ENCODE measurements at regions not wholly inside any gene's neighbourhood (a gene's known extent, or its start where the extent isn't known, plus 50 kb on each side); places are given as distances from the start of the nearest gene placed in this dataset.

GRCh38 chr7:46833197-46833596, 748.7 kb downstream of the TNS3 start:
- peaks cover 2% of the 10 kb centered on the region for H3K4me1 Mint-ChIP-seq
- ATAC-seq (ENCODE audit: low read depth) (no peak), DNase-seq (ENCODE audit: low spot score in 2 of 2) (no peak)
- H3K4me3 Mint-ChIP-seq, result no peak overlapping the region
- peaks cover 9% of the 10 kb centered on the region for H3K9me3 Mint-ChIP-seq
- H3K27me3 Mint-ChIP-seq, result no peaks in the 10 kb centered on the region
- no peaks in the 10 kb centered on the region for H3K36me3 Mint-ChIP-seq
- no peak overlapping the region for H3K27ac Mint-ChIP-seq

DNA sequence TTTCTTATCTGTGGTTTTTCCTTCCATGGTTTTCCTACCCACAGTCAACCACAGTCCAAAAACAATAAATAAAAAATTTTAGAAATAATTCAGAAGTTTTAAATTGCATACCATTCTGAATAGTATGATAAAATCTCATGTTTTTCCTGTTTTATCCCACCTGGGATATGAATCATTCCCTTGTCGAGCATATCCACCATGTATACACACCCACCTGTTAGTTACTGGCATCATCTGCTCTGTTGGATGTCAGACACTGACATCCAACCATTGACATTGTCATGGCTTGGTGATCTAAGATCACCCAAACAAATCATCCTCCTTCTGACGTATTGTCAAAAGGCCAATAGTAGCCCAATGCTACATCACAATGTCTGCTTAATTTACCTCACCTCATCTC, 749.8 kb downstream of the TNS3 start:
- Mint-ChIP-seq H3K9me3 (peaks cover 9% of the 10 kb centered on the region), H3K36me3 (no peaks in the 10 kb centered on the region), H3K27ac (no peak overlapping the region), H3K27me3 (no peaks in the 10 kb centered on the region), H3K4me1 (peaks cover 2% of the 10 kb centered on the region), H3K4me3 (no peak overlapping the region)
- no peak for ATAC-seq (ENCODE audit: low read depth)
- no peak for DNase-seq (ENCODE audit: low spot score in 2 of 2)

DNA sequence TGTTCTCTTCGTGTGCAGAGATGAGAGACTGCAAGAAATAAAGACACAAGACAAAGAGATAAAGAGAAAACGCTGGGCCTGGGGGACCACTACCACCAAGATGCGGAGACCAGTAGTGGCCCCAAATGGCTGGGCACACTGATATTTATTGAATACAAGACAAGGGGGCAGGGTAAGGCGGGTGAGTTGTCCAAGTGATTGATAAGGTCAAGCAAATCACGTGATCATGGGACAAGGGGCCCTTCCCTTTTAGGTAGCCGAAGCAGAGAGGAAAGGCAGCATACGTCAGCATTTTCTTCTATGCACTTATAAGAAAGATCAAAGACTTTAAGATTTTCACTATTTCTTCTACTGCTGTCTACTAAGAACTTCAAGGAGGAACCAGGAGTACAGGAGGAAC, 762.1 kb downstream of the TNS3 start:
- Mint-ChIP-seq H3K4me3 (no peak overlapping the region), H3K9me3 (peaks cover 3% of the 10 kb centered on the region), H3K27me3 (no peaks in the 10 kb centered on the region), H3K36me3 (no peaks in the 10 kb centered on the region), H3K27ac (no peak overlapping the region), H3K4me1 (no peaks in the 10 kb centered on the region)
- DNase-seq (ENCODE audit: low spot score in 2 of 2), result no peak
- ATAC-seq (ENCODE audit: low read depth), result no peak

DNA sequence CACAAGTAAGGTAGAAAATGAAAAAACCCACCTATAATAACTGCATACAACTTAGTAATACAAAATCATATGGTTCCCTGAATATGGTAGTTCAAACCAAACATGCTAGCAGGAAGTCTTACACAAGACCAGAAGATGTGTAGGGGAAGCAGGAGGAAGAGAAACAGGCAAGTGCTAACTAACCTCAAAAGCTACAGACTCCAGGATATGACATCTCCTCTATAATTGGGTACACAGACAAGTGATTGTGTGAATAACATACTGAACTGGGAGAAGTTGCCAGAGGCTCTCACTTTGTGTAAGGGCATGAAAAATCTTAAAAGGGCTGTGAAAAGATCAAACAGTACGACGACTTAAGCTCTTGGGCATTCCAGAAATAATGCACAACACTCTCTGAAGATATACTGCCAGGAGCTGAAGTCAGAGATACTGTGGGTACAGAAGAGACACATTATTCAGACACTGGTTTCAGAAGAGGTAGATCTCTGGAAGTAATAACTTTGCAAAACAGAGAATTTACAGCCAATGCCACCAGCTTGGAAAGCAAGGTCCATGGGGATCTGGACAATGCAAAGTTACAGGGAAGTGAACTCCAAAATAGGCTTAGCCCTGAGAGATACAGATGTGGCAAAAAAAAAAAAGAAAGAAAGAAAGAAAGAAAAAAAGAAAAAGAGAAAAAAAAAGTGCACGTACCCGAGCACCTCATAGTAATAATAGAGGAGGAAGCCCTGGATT, 767.2 kb downstream of the TNS3 start:
- Mint-ChIP-seq H3K27me3 (no peaks in the 10 kb centered on the region), H3K9me3 (no peaks in the 10 kb centered on the region), H3K4me1 (no peaks in the 10 kb centered on the region), H3K27ac (no peak overlapping the region), H3K36me3 (no peaks in the 10 kb centered on the region), H3K4me3 (no peak overlapping the region)
- no peak for DNase-seq (ENCODE audit: low spot score in 2 of 2)
- ATAC-seq (ENCODE audit: low read depth), result no peak

GRCh38 chr7:46812101-46812675, 769.7 kb downstream of the TNS3 start:
- no peak overlapping the region for H3K27ac Mint-ChIP-seq
- H3K9me3 Mint-ChIP-seq, result no peaks in the 10 kb centered on the region
- DNase-seq (ENCODE audit: low spot score in 2 of 2) (no peak), ATAC-seq (ENCODE audit: low read depth) (no peak)
- no peaks in the 10 kb centered on the region for H3K27me3 Mint-ChIP-seq
- H3K36me3 Mint-ChIP-seq, result no peaks in the 10 kb centered on the region
- no peak overlapping the region for H3K4me3 Mint-ChIP-seq
- no peaks in the 10 kb centered on the region for H3K4me1 Mint-ChIP-seq

DNA sequence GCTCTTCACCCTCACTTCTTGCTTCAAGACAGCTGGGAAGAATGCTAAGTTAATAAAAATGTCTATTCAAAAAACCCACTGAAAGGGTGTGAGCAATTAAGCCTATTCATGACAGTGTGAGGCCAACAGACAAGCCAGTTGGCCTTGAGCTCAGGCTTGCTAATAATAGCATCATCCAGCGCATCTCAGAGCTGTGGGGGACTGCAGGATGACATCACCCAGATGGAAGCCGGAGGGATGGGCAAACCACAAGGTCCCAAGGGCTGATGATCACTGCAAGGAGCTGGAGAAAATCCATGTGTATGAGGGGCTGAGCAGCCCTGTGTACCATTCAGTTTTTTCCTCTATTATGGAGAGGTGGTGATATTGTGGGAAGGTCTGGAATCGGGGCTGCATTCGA, 770.4 kb downstream of the TNS3 start:
- Mint-ChIP-seq H3K4me3 (no peak overlapping the region), H3K4me1 (no peaks in the 10 kb centered on the region), H3K27me3 (no peaks in the 10 kb centered on the region), H3K27ac (no peak overlapping the region), H3K36me3 (no peaks in the 10 kb centered on the region), H3K9me3 (peaks cover 2% of the 10 kb centered on the region)
- DNase-seq (ENCODE audit: low spot score in 2 of 2) (no peak), ATAC-seq (ENCODE audit: low read depth) (no peak)

DNA sequence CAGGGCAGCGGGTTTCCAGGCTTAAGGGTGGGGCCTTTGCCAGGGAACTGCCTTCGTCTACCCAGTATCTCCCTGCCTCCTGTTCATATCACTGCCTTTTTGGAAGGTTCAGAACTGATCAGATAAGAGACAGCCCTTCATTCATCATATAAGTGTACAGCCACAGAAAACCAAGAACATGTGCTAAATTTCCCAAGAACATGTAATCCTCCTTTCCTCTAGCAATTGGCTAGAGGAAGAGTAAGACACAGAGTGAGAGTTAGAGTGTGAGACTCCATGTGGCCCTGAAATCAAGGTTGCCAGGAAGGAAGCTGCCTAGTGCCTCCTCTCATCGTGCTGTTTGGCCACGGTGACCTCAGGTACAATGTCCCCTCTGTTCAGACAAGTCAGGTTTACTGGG, 770.9 kb downstream of the TNS3 start:
- H3K4me1 Mint-ChIP-seq, result no peaks in the 10 kb centered on the region
- H3K27me3 Mint-ChIP-seq, result no peaks in the 10 kb centered on the region
- ATAC-seq (ENCODE audit: low read depth), result no peak
- no peaks in the 10 kb centered on the region for H3K36me3 Mint-ChIP-seq
- no peak overlapping the region for H3K4me3 Mint-ChIP-seq
- DNase-seq (ENCODE audit: low spot score in 2 of 2), result no peak
- peaks cover 2% of the 10 kb centered on the region for H3K9me3 Mint-ChIP-seq
- no peak overlapping the region for H3K27ac Mint-ChIP-seq

DNA sequence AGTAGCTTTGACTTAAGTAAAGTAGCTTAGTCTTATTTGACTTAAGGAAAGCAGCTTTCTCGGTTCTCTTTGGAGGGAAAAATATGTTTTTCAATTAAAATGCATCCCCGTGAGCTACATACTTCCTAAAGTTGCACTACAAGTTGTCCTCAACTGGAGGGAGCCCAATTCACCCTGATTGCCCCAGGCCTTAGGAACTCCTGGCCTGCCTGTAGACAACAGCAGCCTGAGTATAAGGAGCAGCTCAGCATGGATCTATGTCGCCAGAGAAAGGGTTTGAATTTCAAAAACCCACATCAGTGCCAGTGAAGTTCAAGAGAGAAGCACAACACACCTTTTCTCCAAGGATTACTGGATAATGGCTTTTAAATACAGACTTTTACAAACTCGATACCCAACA, 772.0 kb downstream of the TNS3 start:
- Mint-ChIP-seq H3K36me3 (no peaks in the 10 kb centered on the region), H3K4me1 (no peaks in the 10 kb centered on the region), H3K27me3 (no peaks in the 10 kb centered on the region), H3K4me3 (no peak overlapping the region), H3K27ac (no peak overlapping the region), H3K9me3 (peaks cover 4% of the 10 kb centered on the region)
- DNase-seq (ENCODE audit: low spot score in 2 of 2) (no peak), ATAC-seq (ENCODE audit: low read depth) (no peak)

- H3K36me3 Mint-ChIP-seq, result no peaks in the 10 kb centered on the region
- no peaks in the 10 kb centered on the region for H3K4me1 Mint-ChIP-seq
- peaks cover 5% of the 10 kb centered on the region for H3K9me3 Mint-ChIP-seq
- DNase-seq (ENCODE audit: low spot score in 2 of 2), result no peak
- no peaks in the 10 kb centered on the region for H3K27me3 Mint-ChIP-seq
- H3K27ac Mint-ChIP-seq, result no peak overlapping the region
- ATAC-seq (ENCODE audit: low read depth), result no peak
- no peak overlapping the region for H3K4me3 Mint-ChIP-seq
Observed at GRCh38 chr7:46806856-46807255, 775.1 kb downstream of the TNS3 start.

GRCh38 chr7:46802479-46802878, 779.4 kb downstream of the TNS3 start:
- H3K27ac Mint-ChIP-seq, result no peak overlapping the region
- peaks cover 1% of the 10 kb centered on the region for H3K36me3 Mint-ChIP-seq
- no peaks in the 10 kb centered on the region for H3K4me1 Mint-ChIP-seq
- peaks cover 10% of the 10 kb centered on the region for H3K9me3 Mint-ChIP-seq
- H3K27me3 Mint-ChIP-seq, result no peaks in the 10 kb centered on the region
- no peak overlapping the region for H3K4me3 Mint-ChIP-seq
- DNase-seq (ENCODE audit: low spot score in 2 of 2) (no peak), ATAC-seq (ENCODE audit: low read depth) (no peak)

DNA sequence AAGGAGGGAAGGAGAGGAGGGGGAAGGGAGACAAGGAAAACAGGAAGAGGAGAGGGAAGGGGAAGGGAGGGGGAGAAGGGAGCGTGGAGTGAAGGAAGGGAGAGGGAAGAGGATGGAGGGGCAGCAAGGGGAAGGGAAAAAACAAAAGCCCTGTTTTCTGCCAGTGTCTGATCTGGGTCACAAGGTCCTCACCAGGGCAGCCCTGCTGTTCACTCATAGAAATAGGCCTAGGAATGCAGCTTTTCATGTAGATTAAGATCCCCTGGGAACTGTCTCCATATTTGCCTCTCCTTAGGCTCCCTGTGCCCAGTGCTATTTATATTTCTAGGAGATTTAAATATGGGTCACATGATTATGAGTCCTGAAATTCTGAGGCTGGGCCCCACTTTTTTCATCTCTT, 790.7 kb downstream of the TNS3 start:
- H3K27ac Mint-ChIP-seq, result no peak overlapping the region
- no peaks in the 10 kb centered on the region for H3K36me3 Mint-ChIP-seq
- H3K27me3 Mint-ChIP-seq, result no peaks in the 10 kb centered on the region
- no peaks in the 10 kb centered on the region for H3K4me1 Mint-ChIP-seq
- no peak overlapping the region for H3K4me3 Mint-ChIP-seq
- no peak for DNase-seq (ENCODE audit: low spot score in 2 of 2)
- no peaks in the 10 kb centered on the region for H3K9me3 Mint-ChIP-seq
- no peak for ATAC-seq (ENCODE audit: low read depth)

GRCh38 chr7:46786995-46787394, 794.9 kb downstream of the TNS3 start:
- peaks cover 2% of the 10 kb centered on the region for H3K9me3 Mint-ChIP-seq
- H3K36me3 Mint-ChIP-seq, result no peaks in the 10 kb centered on the region
- H3K27ac Mint-ChIP-seq, result no peak overlapping the region
- H3K4me3 Mint-ChIP-seq, result no peak overlapping the region
- no peaks in the 10 kb centered on the region for H3K27me3 Mint-ChIP-seq
- no peaks in the 10 kb centered on the region for H3K4me1 Mint-ChIP-seq
- no peak for ATAC-seq (ENCODE audit: low read depth)
- no peak for DNase-seq (ENCODE audit: low spot score in 2 of 2)

GRCh38 chr7:46786221-46786954, 795.5 kb downstream of the TNS3 start:
- Mint-ChIP-seq H3K36me3 (no peaks in the 10 kb centered on the region), H3K27ac (no peak overlapping the region), H3K27me3 (no peaks in the 10 kb centered on the region), H3K9me3 (peaks cover 2% of the 10 kb centered on the region), H3K4me3 (no peak overlapping the region), H3K4me1 (no peaks in the 10 kb centered on the region)
- no peak for DNase-seq (ENCODE audit: low spot score in 2 of 2)
- no peak for ATAC-seq (ENCODE audit: low read depth)

DNA sequence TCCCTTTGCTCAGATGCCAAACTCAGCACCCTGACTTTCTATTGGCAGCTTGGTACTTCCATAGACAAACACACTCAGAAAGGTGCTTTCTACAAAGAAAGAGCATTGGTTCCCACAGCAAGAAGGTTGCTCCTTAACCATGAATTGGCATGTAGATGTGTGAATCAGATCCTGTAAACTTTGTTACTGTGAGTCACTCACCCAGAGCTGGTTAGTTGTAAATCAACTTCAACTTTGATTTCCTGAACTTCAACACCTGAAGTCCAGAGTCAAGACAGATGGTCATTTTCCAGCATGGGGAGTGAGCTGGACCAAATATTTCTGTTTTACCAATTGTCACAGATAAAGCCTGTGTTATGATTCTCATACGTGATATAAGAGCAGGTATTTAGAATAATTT, 797.2 kb downstream of the TNS3 start:
- no peaks in the 10 kb centered on the region for H3K4me1 Mint-ChIP-seq
- ATAC-seq (ENCODE audit: low read depth) (no peak), DNase-seq (ENCODE audit: low spot score in 2 of 2) (no peak)
- H3K4me3 Mint-ChIP-seq, result no peak overlapping the region
- H3K27me3 Mint-ChIP-seq, result no peaks in the 10 kb centered on the region
- peaks cover 8% of the 10 kb centered on the region for H3K9me3 Mint-ChIP-seq
- H3K36me3 Mint-ChIP-seq, result no peaks in the 10 kb centered on the region
- no peak overlapping the region for H3K27ac Mint-ChIP-seq

All from memory B cell (primary cell).